ENCODE measurements at regions not wholly inside any gene's neighbourhood (a gene's known extent, or its start where the extent isn't known, plus 50 kb on each side); places are given as distances from the start of the nearest gene placed in this dataset.
"Not testable (repeated sequence)": the region's sequence is repeated elsewhere in the genome, so short reads cannot be mapped to it uniquely, and the experiment has no call there.

DNA sequence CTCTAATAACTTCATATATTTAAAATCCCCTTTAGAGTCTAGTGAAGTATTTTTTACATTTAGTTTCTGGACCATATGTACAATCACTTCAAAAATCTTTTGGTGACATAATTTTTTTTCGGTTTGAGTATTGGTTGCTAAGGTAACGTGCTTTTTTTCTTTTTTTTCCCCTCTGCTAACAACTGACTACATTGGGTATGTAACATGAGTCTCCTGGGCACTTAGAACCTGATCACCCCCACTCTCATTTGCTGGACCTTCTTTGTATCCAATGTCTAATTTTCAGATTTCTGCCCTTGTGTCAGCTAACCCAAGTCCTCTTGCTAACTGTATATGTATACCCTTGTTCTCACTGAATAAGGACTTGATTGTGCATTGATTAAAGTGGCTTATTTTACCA is 592.9 kb upstream of the FLRT2 start:
- Histone ChIP-seq H3K27ac (no peak overlapping the region), H3K36me3 (no peaks in the 10 kb centered on the region), H3K9me3 (no peaks in the 10 kb centered on the region), H3K4me1 (ENCODE audit: insufficient read depth) (no peaks in the 10 kb centered on the region), H3K4me3 (no peak overlapping the region), H3K27me3 (no peaks in the 10 kb centered on the region)
- 48 to 94% (median 91%) methylated on average over 2 of the region's 2 CpGs for WGBS, 3 donors
- no peak for DNase-seq
- no peak for TF ChIP-seq POLR2A (IDR thresholded peaks at IDR 0.05)
- TF ChIP-seq EP300 (IDR thresholded peaks at IDR 0.05), result no peak
- TF ChIP-seq, protein P1, sequence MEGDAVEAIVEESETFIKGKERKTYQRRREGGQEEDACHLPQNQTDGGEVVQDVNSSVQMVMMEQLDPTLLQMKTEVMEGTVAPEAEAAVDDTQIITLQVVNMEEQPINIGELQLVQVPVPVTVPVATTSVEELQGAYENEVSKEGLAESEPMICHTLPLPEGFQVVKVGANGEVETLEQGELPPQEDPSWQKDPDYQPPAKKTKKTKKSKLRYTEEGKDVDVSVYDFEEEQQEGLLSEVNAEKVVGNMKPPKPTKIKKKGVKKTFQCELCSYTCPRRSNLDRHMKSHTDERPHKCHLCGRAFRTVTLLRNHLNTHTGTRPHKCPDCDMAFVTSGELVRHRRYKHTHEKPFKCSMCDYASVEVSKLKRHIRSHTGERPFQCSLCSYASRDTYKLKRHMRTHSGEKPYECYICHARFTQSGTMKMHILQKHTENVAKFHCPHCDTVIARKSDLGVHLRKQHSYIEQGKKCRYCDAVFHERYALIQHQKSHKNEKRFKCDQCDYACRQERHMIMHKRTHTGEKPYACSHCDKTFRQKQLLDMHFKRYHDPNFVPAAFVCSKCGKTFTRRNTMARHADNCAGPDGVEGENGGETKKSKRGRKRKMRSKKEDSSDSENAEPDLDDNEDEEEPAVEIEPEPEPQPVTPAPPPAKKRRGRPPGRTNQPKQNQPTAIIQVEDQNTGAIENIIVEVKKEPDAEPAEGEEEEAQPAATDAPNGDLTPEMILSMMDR (IDR thresholded peaks at IDR 0.05), result no peak
- intact Hi-C loops (cut with DNase I), result no loop called here

DNA sequence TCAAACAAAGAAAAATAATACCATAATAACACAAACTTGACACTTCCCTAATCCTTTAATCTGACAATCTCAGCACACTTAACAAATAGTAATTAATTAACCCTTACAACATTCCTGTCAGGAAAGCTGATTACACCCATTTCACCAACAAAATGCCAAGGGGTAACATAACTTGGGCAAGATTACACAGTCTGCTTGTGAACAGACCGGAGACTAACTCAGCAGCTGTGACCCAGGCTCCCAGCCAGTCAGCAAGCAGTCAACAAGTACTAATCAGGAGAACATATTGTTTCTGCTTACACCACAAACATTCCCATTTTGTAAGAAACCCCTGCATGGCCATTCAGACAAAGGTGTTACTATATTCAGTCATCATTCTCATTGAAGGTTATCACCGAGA is 592.5 kb upstream of the FLRT2 start:
- Histone ChIP-seq H3K4me1 (ENCODE audit: insufficient read depth) (no peaks in the 10 kb centered on the region), H3K4me3 (no peak overlapping the region), H3K36me3 (no peaks in the 10 kb centered on the region), H3K27me3 (no peaks in the 10 kb centered on the region), H3K9me3 (no peaks in the 10 kb centered on the region), H3K27ac (no peak overlapping the region)
- intact Hi-C loops (cut with DNase I), result no loop called here
- 43 to 57% (median 49%) methylated on average over 2 of the region's 2 CpGs for WGBS, 3 donors
- TF ChIP-seq, protein P1 (IDR thresholded peaks at IDR 0.05), result no peak
- TF ChIP-seq EP300 (IDR thresholded peaks at IDR 0.05) (no peak), POLR2A (IDR thresholded peaks at IDR 0.05) (no peak)
- peak in 1 of 5 donors; percentile 12 for DNase-seq

DNA sequence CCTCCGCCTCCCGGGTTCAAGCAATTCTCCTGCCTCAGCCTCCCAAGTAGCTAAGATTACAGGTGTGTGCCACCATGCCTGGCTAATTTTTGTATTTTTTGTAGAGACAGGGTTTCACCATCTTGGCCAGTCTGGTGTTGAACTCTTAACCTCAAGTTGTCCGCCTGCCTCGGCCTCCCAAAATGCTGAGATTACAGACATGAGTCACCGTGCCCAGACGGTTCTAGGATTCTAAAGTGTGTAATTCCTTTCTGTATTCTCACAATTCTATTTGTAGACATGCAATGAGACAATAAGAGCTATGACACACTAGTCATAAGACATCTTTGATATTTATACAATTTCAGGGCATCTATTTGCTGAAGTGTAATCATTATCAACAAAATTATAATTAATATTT is 585.0 kb upstream of the FLRT2 start:
- H3K9me3 ChIP-seq; intact Hi-C loops (cut with DNase I); H3K27me3 ChIP-seq; H3K27ac ChIP-seq; H3K36me3 ChIP-seq; H3K4me3 ChIP-seq; DNase-seq; H3K4me1 ChIP-seq (ENCODE audit: insufficient read depth): not testable (repeated sequence)
- 90 to 94% (median 94%) methylated on average over 6 of the region's 6 CpGs for WGBS, 3 donors

DNA sequence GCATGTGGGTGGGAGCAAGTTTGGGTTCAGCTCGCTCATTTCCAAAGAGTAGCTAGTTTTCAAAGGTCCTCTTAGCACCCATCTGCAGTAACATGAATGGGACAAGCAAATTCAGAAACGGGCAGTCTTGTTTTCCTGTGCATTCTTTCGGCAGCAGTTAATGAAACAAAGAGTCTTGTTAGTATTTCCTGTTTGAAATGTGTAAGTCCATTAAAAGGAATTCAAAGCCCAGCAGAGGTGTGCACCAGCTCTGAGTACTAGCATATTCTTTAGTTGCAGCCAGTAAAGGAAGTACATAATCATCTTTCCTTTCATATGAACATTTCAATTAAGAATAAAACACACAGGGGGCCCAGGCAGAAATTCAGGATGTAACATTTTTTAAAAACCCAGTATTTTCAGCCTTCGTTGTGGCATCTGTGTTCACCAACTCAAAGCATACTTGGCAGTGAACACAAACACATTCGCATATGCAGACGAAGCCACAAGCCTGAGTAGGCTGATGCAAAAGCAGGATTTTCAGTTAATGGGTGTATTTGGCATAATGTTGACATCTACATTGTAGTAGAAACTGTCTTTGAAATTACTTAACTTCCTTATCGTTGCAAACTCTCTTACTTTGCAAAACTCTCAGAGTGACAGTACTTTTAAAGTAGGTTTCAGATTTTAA is 570.0 kb upstream of the FLRT2 start:
- TF ChIP-seq, protein P1 (IDR thresholded peaks at IDR 0.05), result no peak
- TF ChIP-seq POLR2A (IDR thresholded peaks at IDR 0.05) (no peak), EP300 (IDR thresholded peaks at IDR 0.05) (no peak)
- H3K27me3 ChIP-seq, result no peaks in the 10 kb centered on the region
- no peaks in the 10 kb centered on the region for H3K4me1 ChIP-seq (ENCODE audit: insufficient read depth)
- H3K27ac ChIP-seq, result no peak overlapping the region
- no peak for DNase-seq
- H3K9me3 ChIP-seq, result no peaks in the 10 kb centered on the region
- WGBS, 3 donors, result 80 to 83% (median 83%) methylated on average over 7 of the region's 7 CpGs
- intact Hi-C loops (cut with DNase I), result no loop called here
- no peaks in the 10 kb centered on the region for H3K36me3 ChIP-seq
- H3K4me3 ChIP-seq, result no peak overlapping the region

DNA sequence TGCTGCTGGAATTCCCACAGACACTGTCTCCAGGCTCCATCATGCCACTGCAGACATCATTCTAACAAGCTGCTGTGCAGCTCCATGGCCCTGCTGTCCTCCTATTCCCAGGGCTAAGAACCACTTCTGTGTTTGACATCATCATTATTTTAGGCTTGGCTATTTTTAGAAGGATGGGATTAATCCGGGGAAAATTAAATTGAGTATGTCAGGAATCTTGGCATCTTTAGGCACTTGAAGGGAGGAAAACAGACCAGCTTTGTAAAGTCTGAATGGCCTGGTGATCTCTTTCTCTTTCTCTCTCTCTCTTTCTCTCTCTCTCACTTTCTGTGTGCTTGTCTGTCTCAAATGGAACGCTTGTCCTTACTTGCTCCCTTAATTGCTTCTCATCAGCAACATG is 568.3 kb upstream of the FLRT2 start:
- no peaks in the 10 kb centered on the region for H3K27me3 ChIP-seq
- WGBS, 3 donors, result 39 to 49% (median 49%) methylated on average over 2 of the region's 2 CpGs
- H3K4me1 ChIP-seq (ENCODE audit: insufficient read depth), result no peaks in the 10 kb centered on the region
- H3K36me3 ChIP-seq, result no peaks in the 10 kb centered on the region
- intact Hi-C loops (cut with DNase I), result no loop called here
- H3K27ac ChIP-seq, result no peak overlapping the region
- DNase-seq, result no peak
- no peaks in the 10 kb centered on the region for H3K9me3 ChIP-seq
- H3K4me3 ChIP-seq, result no peak overlapping the region
- TF ChIP-seq, protein P1 (IDR thresholded peaks at IDR 0.05), result no peak
- TF ChIP-seq POLR2A (IDR thresholded peaks at IDR 0.05) (no peak), EP300 (IDR thresholded peaks at IDR 0.05) (no peak)

Data from ovary (tissue), 7 donors.